Common myeloid progenitor, CD34-positive (primary cell): ENCODE measurements at regions not wholly inside any gene's neighbourhood (a gene's known extent, or its start where the extent isn't known, plus 50 kb on each side); places are given as distances from the start of the nearest gene placed in this dataset.

ENCODE experiments used
- CTCF ChIA-PET: fragments of 350-600 bp; sonication (Branson Sonifier 250); formaldehyde crosslinking; loops from one replicate; lab custom pipeline; 2021; ENCODE audit warnings: antibody characterized with exemption; lab: Charles Lee
- POLR2A ChIA-PET: fragments of 350-600 bp; sonication (Branson Sonifier 250); formaldehyde crosslinking; loops from one replicate; lab custom pipeline; 2021; ENCODE audit warnings: antibody characterized with exemption; lab: Charles Lee
- DNase-seq, 3 donors: peaks; one replicate each; pipeline versions ENCODE4 v3.0.0 to v3.0.0-alpha.2; 2013
- H3K27ac ChIP-seq, 2 experiments: 1 replicate in 1 of 2; 2 replicates in 1 of 2; pipeline ENCODE4 v1.7.0; 2013; ENCODE audit warnings: inconsistent platforms in 2 of 2, low read length in 2 of 2, mild to moderate bottlenecking in 2 of 2, low read depth in 1 of 2, moderate library complexity in 1 of 2; ENCODE audit not compliant: severe bottlenecking in 2 of 2, insufficient read depth in 1 of 2, poor library complexity in 1 of 2
- H3K27me3 ChIP-seq, 5 experiments: replicated peaks in 2 of 5; 1 replicate in 3 of 5; 2 replicates in 2 of 5; pipeline versions ENCODE4 v1.6.1 to v1.7.0; 2013; ENCODE audit warnings: low read length in 4 of 5, mild to moderate bottlenecking in 2 of 5, moderate library complexity in 2 of 5, inconsistent platforms in 1 of 5; ENCODE audit not compliant: insufficient read depth in 5 of 5, control insufficient read depth in 4 of 5
- H3K36me3 ChIP-seq, 4 experiments: 1 replicate in 2 of 4; 2 replicates in 2 of 4; pipeline versions ENCODE4 v1.6.1 to v1.7.0; 2013; ENCODE audit warnings: low read length in 3 of 4, control low read depth in 1 of 4, mild to moderate bottlenecking in 1 of 4; ENCODE audit not compliant: control insufficient read depth in 4 of 4, insufficient read depth in 4 of 4
- H3K4me1 ChIP-seq, 4 experiments: 1 replicate in 3 of 4; 2 replicates in 1 of 4; pipeline versions ENCODE4 v1.6.1 to v1.7.1; 2013; ENCODE audit warnings: low read length in 3 of 4, mild to moderate bottlenecking in 3 of 4, control low read depth in 1 of 4, inconsistent platforms in 1 of 4, moderate library complexity in 1 of 4; ENCODE audit not compliant: control insufficient read depth in 4 of 4, insufficient read depth in 4 of 4; ENCODE audit errors: control extremely low read depth in 1 of 4
- H3K4me3 ChIP-seq, 7 experiments: 1 replicate in 4 of 7; 2 replicates in 3 of 7; pipeline versions ENCODE4 v1.5.1 to v1.7.0; 2013; ENCODE audit warnings: mild to moderate bottlenecking in 7 of 7, low read length in 6 of 7, moderate library complexity in 6 of 7, inconsistent platforms in 2 of 7, low read depth in 2 of 7, control low read depth in 1 of 7; ENCODE audit not compliant: insufficient read depth in 4 of 7, control insufficient read depth in 1 of 7; ENCODE audit errors: extremely low read depth in 1 of 7
- H3K9me3 ChIP-seq, 5 experiments: 1 replicate in 4 of 5; 2 replicates in 1 of 5; pipeline versions ENCODE4 v1.6.1 to v1.7.1; 2013; ENCODE audit warnings: low read length in 4 of 5, mild to moderate bottlenecking in 2 of 5, inconsistent platforms in 1 of 5, low read depth in 1 of 5, moderate library complexity in 1 of 5; ENCODE audit not compliant: control insufficient read depth in 4 of 5, insufficient read depth in 2 of 5; ENCODE audit errors: control extremely low read depth in 1 of 5
- WGBS: methylation state at CpG from one replicate; pipeline ENCODE4 v1.1.5; 2013; ENCODE audit not compliant: insufficient coverage; 5-methylcytosine and 5-hydroxymethylcytosine counted together

- Histone ChIP-seq H3K36me3 (no peaks in the 10 kb centered on the region), H3K4me1 (peaks cover 0 to 6% (median 0%) of the 10 kb centered on the region in 4 experiments), H3K9me3 (peaks cover 0 to 3% (median 0%) of the 10 kb centered on the region in 5 experiments), H3K27me3 (peaks cover 0 to 3% (median 0%) of the 10 kb centered on the region in 5 experiments), H3K4me3 (no peak overlapping the region), H3K27ac (no peak overlapping the region)
- ChIA-PET CTCF (interaction anchor here (1.8 kb wide), 1 partner anchor 8 kb away, joined by 5 read pairs; no protein-coding TSS in a partner anchor), POLR2A (no interaction called here)
- no peak for DNase-seq
- WGBS: 93% methylated on average over 14 of the region's 14 CpGs
Measured at GRCh38 chr7:438916-439315, 80.7 kb downstream of the PDGFA start.

- Histone ChIP-seq H3K9me3 (peaks cover 0 to 3% (median 0%) of the 10 kb centered on the region in 5 experiments), H3K36me3 (no peaks in the 10 kb centered on the region), H3K27ac (no peak overlapping the region), H3K27me3 (peaks cover 0 to 5% (median 0%) of the 10 kb centered on the region in 5 experiments), H3K4me3 (no peak overlapping the region), H3K4me1 (peaks cover 0 to 1% (median 0%) of the 10 kb centered on the region in 4 experiments)
- WGBS: 88% methylated on average over 8 of the region's 10 CpGs
- no peak for DNase-seq
- ChIA-PET CTCF (interaction anchor here (1.4 kb wide), 1 partner anchor 69 kb away, joined by 4 read pairs; no protein-coding TSS in a partner anchor), POLR2A (no interaction called here)
Measured at GRCh38 chr7:440059-440749, 79.4 kb downstream of the PDGFA start.

- no peak overlapping the region for H3K27ac ChIP-seq
- WGBS: 98% methylated on average over 13 of the region's 14 CpGs
- H3K4me1 ChIP-seq: no peaks in the 10 kb centered on the region
- ChIA-PET CTCF (no interaction called here), POLR2A (interaction anchor here (0.7 kb wide), 1 partner anchor 12 kb away, joined by 3 read pairs; no protein-coding TSS in a partner anchor)
- no peaks in the 10 kb centered on the region for H3K36me3 ChIP-seq
- DNase-seq: no peak
- H3K4me3 ChIP-seq: no peak overlapping the region
- peaks cover 0 to 3% (median 0%) of the 10 kb centered on the region in 5 experiments for H3K9me3 ChIP-seq
- H3K27me3 ChIP-seq: peaks cover 0 to 5% (median 0%) of the 10 kb centered on the region in 5 experiments
Measured at GRCh38 chr7:441684-442421, 77.8 kb downstream of the PDGFA start.

GRCh38 chr7:442457-442856 lies 77.2 kb downstream of the PDGFA start:
- no peak for DNase-seq
- Histone ChIP-seq H3K27me3 (peaks cover 0 to 5% (median 0%) of the 10 kb centered on the region in 5 experiments), H3K9me3 (peaks cover 0 to 3% (median 0%) of the 10 kb centered on the region in 5 experiments), H3K27ac (no peak overlapping the region), H3K4me3 (no peak overlapping the region), H3K36me3 (no peaks in the 10 kb centered on the region), H3K4me1 (no peaks in the 10 kb centered on the region)
- ChIA-PET CTCF (no interaction called here), POLR2A (no interaction called here)
- 83% methylated on average over 7 of the region's 7 CpGs for WGBS

- POLR2A ChIA-PET: no interaction called here
- 94% methylated on average over 1 of the region's 1 CpG for WGBS
Measured at GRCh38 chr7:443279-443833, 76.3 kb downstream of the PDGFA start.

GRCh38 chr7:444606-445005 lies 75.0 kb downstream of the PDGFA start:
- no peak for DNase-seq
- Histone ChIP-seq H3K4me1 (no peaks in the 10 kb centered on the region), H3K4me3 (no peak overlapping the region), H3K27me3 (peaks cover 0 to 5% (median 0%) of the 10 kb centered on the region in 5 experiments), H3K27ac (no peak overlapping the region), H3K9me3 (peaks cover 0 to 3% (median 0%) of the 10 kb centered on the region in 5 experiments), H3K36me3 (no peaks in the 10 kb centered on the region)
- ChIA-PET CTCF (no interaction called here), POLR2A (no interaction called here)
- 93% methylated on average over 8 of the region's 8 CpGs for WGBS

More at GRCh38 chr7:443279-443833, 76.3 kb downstream of the PDGFA start:
- Histone ChIP-seq H3K36me3 (no peaks in the 10 kb centered on the region), H3K4me1 (no peaks in the 10 kb centered on the region), H3K9me3 (peaks cover 0 to 3% (median 0%) of the 10 kb centered on the region in 5 experiments), H3K27me3 (peaks cover 0 to 5% (median 0%) of the 10 kb centered on the region in 5 experiments), H3K27ac (no peak overlapping the region), H3K4me3 (no peak overlapping the region)
- DNase-seq: no peak
- CTCF ChIA-PET: no interaction called here
